ENCODE measurements at regions not wholly inside any gene's neighbourhood (a gene's known extent, or its start where the extent isn't known, plus 50 kb on each side); places are given as distances from the start of the nearest gene placed in this dataset.
"Not testable (repeated sequence)": the region's sequence is repeated elsewhere in the genome, so short reads cannot be mapped to it uniquely, and the experiment has no call there.

GRCh38 chr5:96108629-96109028 is 147.0 kb upstream of the ELL2 start:
- H3K4me1 Mint-ChIP-seq (ENCODE audit: low read depth); CTCF ChIA-PET: not testable (repeated sequence)

GRCh38 chr5:96103829-96104228 is 142.2 kb upstream of the ELL2 start:
- DNase-seq; H3K9me3 Mint-ChIP-seq; intact Hi-C loops (cut with micrococcal nuclease); H3K4me3 Mint-ChIP-seq; H3K27ac Mint-ChIP-seq; H3K27me3 Mint-ChIP-seq (ENCODE audit: low read depth); CTCF ChIA-PET; H3K36me3 Mint-ChIP-seq (ENCODE audit: low read depth); H3K4me1 Mint-ChIP-seq (ENCODE audit: low read depth): not testable (repeated sequence)

More at GRCh38 chr5:96108629-96109028, 147.0 kb upstream of the ELL2 start:
- H3K9me3 Mint-ChIP-seq; H3K27ac Mint-ChIP-seq; H3K27me3 Mint-ChIP-seq (ENCODE audit: low read depth); H3K4me3 Mint-ChIP-seq; H3K36me3 Mint-ChIP-seq (ENCODE audit: low read depth); DNase-seq; intact Hi-C loops (cut with micrococcal nuclease): not testable (repeated sequence)

DNA sequence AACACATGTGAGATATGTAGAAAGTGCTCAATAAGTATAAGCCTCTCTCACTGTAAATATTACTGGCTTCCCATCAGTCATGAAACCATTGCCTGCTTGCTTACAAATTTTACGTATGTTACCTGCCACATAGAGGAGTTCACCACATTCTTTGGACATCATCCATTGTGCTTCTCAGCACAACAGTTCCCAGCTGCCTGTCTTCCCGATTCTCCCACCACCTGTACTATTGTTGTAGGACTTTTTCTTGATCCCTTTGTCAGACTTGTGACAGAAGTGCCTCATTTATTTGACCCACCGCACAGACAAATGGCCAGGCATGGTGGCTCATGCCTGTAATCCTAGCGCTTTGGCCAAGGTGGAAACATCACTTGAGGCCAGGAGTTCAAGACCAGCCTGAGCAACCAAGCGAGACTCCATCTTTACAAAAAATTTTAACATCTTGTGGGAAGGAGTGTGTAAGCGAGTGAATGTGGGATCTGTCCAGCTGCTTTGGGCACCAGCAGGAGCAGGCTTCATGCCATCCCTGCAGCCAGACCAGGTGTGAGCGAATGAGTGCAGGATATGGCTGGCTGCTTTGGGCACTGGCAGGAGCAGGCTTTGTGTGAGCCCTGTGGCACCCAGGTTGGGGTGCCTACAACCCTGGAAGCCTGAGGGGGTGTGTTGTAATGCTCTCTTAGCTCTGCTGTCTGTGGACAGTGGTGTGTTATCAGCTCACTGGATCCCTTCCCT is 139.9 kb upstream of the ELL2 start:
- Mint-ChIP-seq H3K27me3 (ENCODE audit: low read depth) (no peaks in the 10 kb centered on the region), H3K4me3 (no peak overlapping the region), H3K27ac (no peak overlapping the region), H3K36me3 (ENCODE audit: low read depth) (no peaks in the 10 kb centered on the region), H3K9me3 (peaks cover 9% of the 10 kb centered on the region), H3K4me1 (ENCODE audit: low read depth) (no peaks in the 10 kb centered on the region)
- DNase-seq = no peak
- CTCF ChIA-PET = interaction anchor here (0.7 kb wide), 1 partner anchor 95 kb away, joined by 3 read pairs; no protein-coding TSS in a partner anchor
- intact Hi-C loops (cut with micrococcal nuclease) = no loop called here

- H3K4me3 Mint-ChIP-seq; intact Hi-C loops (cut with micrococcal nuclease); H3K36me3 Mint-ChIP-seq (ENCODE audit: low read depth); H3K27me3 Mint-ChIP-seq (ENCODE audit: low read depth); DNase-seq; CTCF ChIA-PET; H3K9me3 Mint-ChIP-seq; H3K27ac Mint-ChIP-seq; H3K4me1 Mint-ChIP-seq (ENCODE audit: low read depth): not testable (repeated sequence)
Measured at GRCh38 chr5:96097488-96097887, 135.8 kb upstream of the ELL2 start.

- intact Hi-C loops (cut with micrococcal nuclease) = no loop called here
- H3K36me3 Mint-ChIP-seq (ENCODE audit: low read depth) = no peaks in the 10 kb centered on the region
- peaks cover 4% of the 10 kb centered on the region for H3K4me1 Mint-ChIP-seq (ENCODE audit: low read depth)
- no peaks in the 10 kb centered on the region for H3K27me3 Mint-ChIP-seq (ENCODE audit: low read depth)
- H3K27ac Mint-ChIP-seq = no peak overlapping the region
- H3K4me3 Mint-ChIP-seq = no peak overlapping the region
- CTCF ChIA-PET = interaction anchor here (0.6 kb wide), 1 partner anchor 21 kb away, joined by 3 read pairs; no protein-coding TSS in a partner anchor
- no peak for DNase-seq
- peaks cover 6% of the 10 kb centered on the region for H3K9me3 Mint-ChIP-seq
Measured at GRCh38 chr5:96096724-96097123, 135.1 kb upstream of the ELL2 start.

DNA sequence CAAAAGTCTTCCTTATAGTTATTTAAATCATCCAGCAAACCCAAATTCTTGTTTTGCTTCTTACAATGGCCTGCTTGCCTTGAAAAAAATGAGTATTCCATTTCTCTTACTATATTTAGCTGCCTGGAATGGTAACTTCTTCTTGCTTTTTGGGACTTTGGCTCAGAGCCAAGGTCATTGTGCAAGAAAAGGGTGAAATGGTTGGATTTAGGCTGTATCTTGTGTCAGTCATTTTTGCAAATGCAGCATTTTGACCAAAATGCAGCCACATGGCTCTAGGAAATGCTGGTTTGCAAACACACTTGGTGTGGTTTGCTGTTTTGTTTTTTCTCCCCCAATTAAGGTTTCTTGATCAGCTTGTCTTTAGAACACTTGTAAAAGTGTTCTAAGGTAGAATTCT is 133.3 kb upstream of the ELL2 start:
- intact Hi-C loops (cut with micrococcal nuclease) = no loop called here
- H3K27me3 Mint-ChIP-seq (ENCODE audit: low read depth) = no peaks in the 10 kb centered on the region
- no peak overlapping the region for H3K27ac Mint-ChIP-seq
- peaks cover 6% of the 10 kb centered on the region for H3K9me3 Mint-ChIP-seq
- CTCF ChIA-PET = no interaction called here
- H3K36me3 Mint-ChIP-seq (ENCODE audit: low read depth) = no peaks in the 10 kb centered on the region
- peaks cover 6% of the 10 kb centered on the region for H3K4me1 Mint-ChIP-seq (ENCODE audit: low read depth)
- no peak overlapping the region for H3K4me3 Mint-ChIP-seq
- no peak for DNase-seq

- intact Hi-C loops (cut with micrococcal nuclease) = no loop called here
- Mint-ChIP-seq H3K9me3 (peaks cover 6% of the 10 kb centered on the region), H3K36me3 (ENCODE audit: low read depth) (no peaks in the 10 kb centered on the region), H3K27ac (no peak overlapping the region), H3K4me3 (no peak overlapping the region), H3K27me3 (ENCODE audit: low read depth) (no peaks in the 10 kb centered on the region), H3K4me1 (ENCODE audit: low read depth) (peaks cover 6% of the 10 kb centered on the region)
- no peak for DNase-seq
- CTCF ChIA-PET = no interaction called here
Measured at GRCh38 chr5:96093890-96094381, 132.3 kb upstream of the ELL2 start.

DNA sequence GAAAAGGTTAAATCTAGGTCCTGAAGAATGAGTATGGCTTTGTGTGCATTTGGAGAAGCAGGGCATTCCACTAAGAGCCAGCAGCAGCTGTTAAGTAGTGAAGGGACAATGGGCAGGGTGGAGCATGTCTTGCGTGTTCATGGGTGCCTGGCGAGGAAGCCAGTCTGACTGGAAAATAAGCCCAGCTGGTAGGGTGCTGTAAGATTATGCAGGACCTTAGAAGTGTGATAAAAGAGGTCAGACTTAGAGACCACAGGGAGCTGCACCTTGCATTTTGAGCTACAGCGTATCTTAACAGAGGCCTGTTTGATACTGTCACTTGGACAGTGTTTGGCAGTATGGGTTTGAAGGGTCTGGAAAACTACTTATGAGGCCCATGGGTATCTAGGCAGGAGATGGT is 131.7 kb upstream of the ELL2 start:
- CTCF ChIA-PET = no interaction called here
- no peak overlapping the region for H3K4me3 Mint-ChIP-seq
- H3K27ac Mint-ChIP-seq = no peak overlapping the region
- H3K4me1 Mint-ChIP-seq (ENCODE audit: low read depth) = peaks cover 6% of the 10 kb centered on the region
- H3K27me3 Mint-ChIP-seq (ENCODE audit: low read depth) = no peaks in the 10 kb centered on the region
- DNase-seq = no peak
- intact Hi-C loops (cut with micrococcal nuclease) = no loop called here
- H3K36me3 Mint-ChIP-seq (ENCODE audit: low read depth) = no peaks in the 10 kb centered on the region
- peaks cover 6% of the 10 kb centered on the region for H3K9me3 Mint-ChIP-seq

- no peak for DNase-seq
- Mint-ChIP-seq H3K36me3 (ENCODE audit: low read depth) (no peaks in the 10 kb centered on the region), H3K4me3 (no peak overlapping the region), H3K27me3 (ENCODE audit: low read depth) (peaks cover 6% of the 10 kb centered on the region), H3K27ac (no peak overlapping the region), H3K4me1 (ENCODE audit: low read depth) (peaks cover 6% of the 10 kb centered on the region), H3K9me3 (no peaks in the 10 kb centered on the region)
- intact Hi-C loops (cut with micrococcal nuclease) = loop anchor here (1.0 kb wide), 1 partner anchor 22 kb away; no protein-coding TSS in a partner anchor
- CTCF ChIA-PET = no interaction called here
Measured at GRCh38 chr5:96091874-96092273, 130.2 kb upstream of the ELL2 start.

GRCh38 chr5:96090215-96090614 is 128.6 kb upstream of the ELL2 start:
- Mint-ChIP-seq H3K4me1 (ENCODE audit: low read depth) (peaks cover 6% of the 10 kb centered on the region), H3K27me3 (ENCODE audit: low read depth) (peaks cover 6% of the 10 kb centered on the region), H3K4me3 (no peak overlapping the region), H3K27ac (no peak overlapping the region), H3K36me3 (ENCODE audit: low read depth) (no peaks in the 10 kb centered on the region), H3K9me3 (no peaks in the 10 kb centered on the region)
- intact Hi-C loops (cut with micrococcal nuclease) = no loop called here
- CTCF ChIA-PET = interaction anchor here (0.6 kb wide), 2 partner anchors 12 to 59 kb away, joined by 3 read pairs; no protein-coding TSS in a partner anchor
- DNase-seq = no peak

DNA sequence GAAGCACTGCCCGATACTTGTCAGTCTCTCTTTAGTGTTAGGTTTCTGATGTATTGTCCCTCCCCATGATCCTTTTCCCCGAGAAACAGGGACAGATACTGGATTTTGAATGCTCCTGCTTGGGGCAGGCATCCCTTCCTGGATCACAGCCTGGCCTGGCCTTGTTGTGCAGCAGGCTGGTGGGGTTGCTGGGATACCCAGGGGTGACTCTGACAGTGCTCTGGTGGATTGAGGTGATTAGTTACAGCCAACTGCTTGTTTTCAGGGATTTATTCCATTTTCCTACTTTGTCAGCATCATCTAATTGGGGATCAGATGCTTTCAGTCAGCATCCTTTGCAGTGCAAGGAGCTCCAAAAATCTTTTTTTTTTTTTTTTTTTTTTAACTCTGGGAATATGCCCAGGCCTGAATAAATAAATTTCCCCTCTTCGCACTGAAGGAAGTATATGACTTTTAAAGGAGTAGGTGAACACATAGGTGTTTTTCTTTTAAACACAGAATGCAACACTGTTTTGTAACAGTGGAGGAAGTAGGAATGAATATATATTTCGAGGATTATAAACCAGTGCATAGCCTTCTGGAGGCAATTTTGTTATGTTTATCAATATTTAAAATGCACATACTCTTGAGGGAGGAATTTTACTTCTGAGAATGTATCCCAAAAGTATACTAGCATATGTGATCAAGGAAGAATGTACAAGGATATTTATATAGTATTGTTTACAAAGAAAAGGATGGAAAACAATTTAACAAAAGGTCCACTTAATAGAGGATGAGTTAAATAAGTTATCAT is 127.3 kb upstream of the ELL2 start:
- CTCF ChIA-PET = no interaction called here
- Mint-ChIP-seq H3K4me1 (ENCODE audit: low read depth) (peaks cover 10% of the 10 kb centered on the region), H3K27ac (no peak overlapping the region), H3K36me3 (ENCODE audit: low read depth) (no peaks in the 10 kb centered on the region), H3K4me3 (no peak overlapping the region), H3K9me3 (no peaks in the 10 kb centered on the region), H3K27me3 (ENCODE audit: low read depth) (peaks cover 13% of the 10 kb centered on the region)
- no peak for DNase-seq
- intact Hi-C loops (cut with micrococcal nuclease) = no loop called here

GRCh38 chr5:96087939-96088338 is 126.3 kb upstream of the ELL2 start:
- H3K36me3 Mint-ChIP-seq (ENCODE audit: low read depth) = no peaks in the 10 kb centered on the region
- CTCF ChIA-PET = no interaction called here
- intact Hi-C loops (cut with micrococcal nuclease) = no loop called here
- H3K4me1 Mint-ChIP-seq (ENCODE audit: low read depth) = peaks cover 18% of the 10 kb centered on the region
- no peaks in the 10 kb centered on the region for H3K9me3 Mint-ChIP-seq
- peaks cover 13% of the 10 kb centered on the region for H3K27me3 Mint-ChIP-seq (ENCODE audit: low read depth)
- no peak for DNase-seq
- no peak overlapping the region for H3K27ac Mint-ChIP-seq
- no peak overlapping the region for H3K4me3 Mint-ChIP-seq
